ENCODE measurements at regions not wholly inside any gene's neighbourhood (a gene's known extent, or its start where the extent isn't known, plus 50 kb on each side); places are given as distances from the start of the nearest gene placed in this dataset.

- DNase-seq = no peak
Measured at GRCh38 chr22:47289336-47289985, 527.0 kb downstream of the TBC1D22A start.

- no peak for DNase-seq
Measured at GRCh38 chr22:47288680-47289079, 526.2 kb downstream of the TBC1D22A start.

GRCh38 chr22:47287516-47287915, 525.1 kb downstream of the TBC1D22A start:
- no peak for DNase-seq

GRCh38 chr22:47286590-47286989, 524.1 kb downstream of the TBC1D22A start:
- DNase-seq = no peak

- no peak for DNase-seq
Measured at GRCh38 chr22:47285981-47286380, 523.5 kb downstream of the TBC1D22A start.

- no peak for DNase-seq
Measured at GRCh38 chr22:47284822-47285221, 522.4 kb downstream of the TBC1D22A start.

- DNase-seq = no peak
Measured at GRCh38 chr22:47284360-47284759, 521.9 kb downstream of the TBC1D22A start.

GRCh38 chr22:47283616-47284270, 521.3 kb downstream of the TBC1D22A start:
- no peak for DNase-seq

GRCh38 chr22:47282851-47283250, 520.4 kb downstream of the TBC1D22A start:
- no peak for DNase-seq

GRCh38 chr22:47282366-47282765, 519.9 kb downstream of the TBC1D22A start:
- DNase-seq = no peak

- no peak for DNase-seq
Measured at GRCh38 chr22:47281126-47282106, 519.0 kb downstream of the TBC1D22A start.

- no peak for DNase-seq
Measured at GRCh38 chr22:47280301-47280700, 517.9 kb downstream of the TBC1D22A start.

GRCh38 chr22:47279746-47280145, 517.3 kb downstream of the TBC1D22A start:
- DNase-seq = no peak

- no peak for DNase-seq
Measured at GRCh38 chr22:47279337-47279736, 516.9 kb downstream of the TBC1D22A start.

- DNase-seq = no peak
Measured at GRCh38 chr22:47278655-47279054, 516.2 kb downstream of the TBC1D22A start.

GRCh38 chr22:47277531-47277930, 515.1 kb downstream of the TBC1D22A start:
- no peak for DNase-seq

GRCh38 chr22:47276991-47277390, 514.5 kb downstream of the TBC1D22A start:
- DNase-seq = no peak

GRCh38 chr22:47276450-47276820, 514.0 kb downstream of the TBC1D22A start:
- DNase-seq = no peak

GRCh38 chr22:47275605-47276449, 513.4 kb downstream of the TBC1D22A start:
- no peak for DNase-seq

- no peak for DNase-seq
Measured at GRCh38 chr22:47274196-47274595, 511.7 kb downstream of the TBC1D22A start.

- no peak for DNase-seq
Measured at GRCh38 chr22:47270463-47271135, 508.1 kb downstream of the TBC1D22A start.

GRCh38 chr22:47269516-47270088, 507.2 kb downstream of the TBC1D22A start:
- no peak for DNase-seq

Data from hematopoietic multipotent progenitor cell treated with erythropoietin and hydrocortisone succinate and interleukin-3 and kit ligand, for 6 days (in vitro differentiated cells).